Astrocyte of the cerebellum (primary cell): ENCODE measurements at regions not wholly inside any gene's neighbourhood (a gene's known extent, or its start where the extent isn't known, plus 50 kb on each side); places are given as distances from the start of the nearest gene placed in this dataset.
A peak's percentile ranks its signal among the peaks of the same experiment; 100 is the strongest.

ENCODE experiments used
- DNase-seq: peaks from one replicate; pipeline ENCODE4 v3.0.0-alpha.2; 2011; ENCODE audit warnings: low read depth
- H3K4me3 ChIP-seq: 2 replicates; pipeline ENCODE4 v1.5.1; 2011; ENCODE audit warnings: mild to moderate bottlenecking, low read depth, low read length, moderate library complexity
- CTCF ChIP-seq: IDR thresholded peaks from 2 replicates; pipeline ENCODE4 v1.5.1; 2012; ENCODE audit warnings: low read length, low read depth, moderate library complexity, mild to moderate bottlenecking; ENCODE audit errors: missing control alignments
- in situ Hi-C: cut with HindIII; loops from 2 replicates; pipeline ENCODE4 v1.10.0; 2017; ENCODE audit warnings: low sequenced_read_pairs

- in situ Hi-C loops, result no loop called here
- DNase-seq, result no peak
- no peak overlapping the region for H3K4me3 ChIP-seq
- no peak for TF ChIP-seq CTCF
Measured at GRCh38 chrX:95974890-95975289, 709.8 kb upstream of the DIAPH2 start.

- no peak overlapping the region for H3K4me3 ChIP-seq
- in situ Hi-C loops, result no loop called here
- TF ChIP-seq CTCF, result no peak
- no peak for DNase-seq
Measured at GRCh38 chrX:95995583-95995982, 689.1 kb upstream of the DIAPH2 start.

GRCh38 chrX:95996294-95996693 is 688.3 kb upstream of the DIAPH2 start:
- H3K4me3 ChIP-seq, result no peak overlapping the region

GRCh38 chrX:96002431-96002830 is 682.2 kb upstream of the DIAPH2 start:
- DNase-seq, result no peak
- in situ Hi-C loops, result no loop called here
- no peak for TF ChIP-seq CTCF
- H3K4me3 ChIP-seq, result no peak overlapping the region

More at GRCh38 chrX:95996294-95996693, 688.3 kb upstream of the DIAPH2 start:
- no peak for TF ChIP-seq CTCF
- in situ Hi-C loops, result no loop called here
- no peak for DNase-seq

GRCh38 chrX:96004386-96004785 is 680.3 kb upstream of the DIAPH2 start:
- H3K4me3 ChIP-seq, result no peak overlapping the region
- no peak for TF ChIP-seq CTCF
- DNase-seq, result peak; percentile 4
- in situ Hi-C loops, result no loop called here

- no peak for DNase-seq
- TF ChIP-seq CTCF, result no peak
- in situ Hi-C loops, result no loop called here
- no peak overlapping the region for H3K4me3 ChIP-seq
Measured at GRCh38 chrX:96006281-96006680, 678.4 kb upstream of the DIAPH2 start.

GRCh38 chrX:96027407-96027806 is 657.2 kb upstream of the DIAPH2 start:
- DNase-seq, result no peak
- no peak for TF ChIP-seq CTCF
- H3K4me3 ChIP-seq, result no peak overlapping the region
- in situ Hi-C loops, result no loop called here
